Keratinocyte (primary cell): ENCODE measurements at regions not wholly inside any gene's neighbourhood (a gene's known extent, or its start where the extent isn't known, plus 50 kb on each side); places are given as distances from the start of the nearest gene placed in this dataset.

Experiments
- EZH2 ChIP-seq: IDR thresholded peaks from one replicate; pipeline ENCODE4 v1.6.1; 2012; ENCODE audit warnings: inconsistent platforms, mild to moderate bottlenecking, low read length, moderate library complexity
- TF ChIP-seq, protein P1 (sequence below), 3 experiments: IDR thresholded peaks in 1 of 3; conservative IDR thresholded peaks in 1 of 3; optimal IDR thresholded peaks in 1 of 3; 2 replicates in 2 of 3; 3 replicates in 1 of 3; pipeline versions ENCODE3 to v1.5.1; 2011; ENCODE audit warnings: low read length in 3 of 3, mild to moderate bottlenecking in 3 of 3, moderate library complexity in 2 of 3, control low read depth in 1 of 3, inconsistent platforms in 1 of 3; ENCODE audit not compliant: insufficient read depth in 2 of 3; ENCODE audit errors: extremely low read depth in 1 of 3

DNA sequence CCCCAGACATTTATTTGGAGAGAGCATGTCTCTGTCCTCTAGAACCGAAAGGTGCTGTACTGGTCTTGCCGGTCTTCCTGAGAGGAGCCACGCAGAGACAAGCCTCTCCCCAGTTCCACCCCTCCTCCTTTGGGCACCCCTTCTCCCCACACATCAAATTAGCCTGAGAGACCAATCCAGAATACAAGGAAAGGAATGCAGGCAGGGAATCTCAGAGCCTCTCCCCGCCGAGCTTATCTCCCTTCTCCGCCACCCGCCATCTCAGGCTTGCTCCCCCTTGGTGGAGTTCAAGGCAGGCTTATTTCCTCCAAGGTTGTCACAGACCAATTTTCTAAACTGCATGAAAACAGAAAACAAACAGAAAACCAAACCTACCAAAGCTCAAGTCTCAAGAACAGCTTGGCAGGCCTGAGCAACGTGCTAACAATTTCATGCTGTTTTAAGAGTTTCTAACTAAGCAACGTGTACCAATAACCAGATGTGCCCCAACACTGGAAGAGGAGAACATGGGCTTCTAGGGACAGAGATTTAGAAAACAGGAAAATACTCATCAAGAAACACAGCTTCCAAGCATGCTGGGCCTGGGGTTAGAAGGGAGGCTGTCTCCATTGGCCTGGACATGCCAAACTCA lies 124.5 kb upstream of the PKDCC start:
- TF ChIP-seq, protein P1, sequence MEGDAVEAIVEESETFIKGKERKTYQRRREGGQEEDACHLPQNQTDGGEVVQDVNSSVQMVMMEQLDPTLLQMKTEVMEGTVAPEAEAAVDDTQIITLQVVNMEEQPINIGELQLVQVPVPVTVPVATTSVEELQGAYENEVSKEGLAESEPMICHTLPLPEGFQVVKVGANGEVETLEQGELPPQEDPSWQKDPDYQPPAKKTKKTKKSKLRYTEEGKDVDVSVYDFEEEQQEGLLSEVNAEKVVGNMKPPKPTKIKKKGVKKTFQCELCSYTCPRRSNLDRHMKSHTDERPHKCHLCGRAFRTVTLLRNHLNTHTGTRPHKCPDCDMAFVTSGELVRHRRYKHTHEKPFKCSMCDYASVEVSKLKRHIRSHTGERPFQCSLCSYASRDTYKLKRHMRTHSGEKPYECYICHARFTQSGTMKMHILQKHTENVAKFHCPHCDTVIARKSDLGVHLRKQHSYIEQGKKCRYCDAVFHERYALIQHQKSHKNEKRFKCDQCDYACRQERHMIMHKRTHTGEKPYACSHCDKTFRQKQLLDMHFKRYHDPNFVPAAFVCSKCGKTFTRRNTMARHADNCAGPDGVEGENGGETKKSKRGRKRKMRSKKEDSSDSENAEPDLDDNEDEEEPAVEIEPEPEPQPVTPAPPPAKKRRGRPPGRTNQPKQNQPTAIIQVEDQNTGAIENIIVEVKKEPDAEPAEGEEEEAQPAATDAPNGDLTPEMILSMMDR (optimal IDR thresholded peaks at IDR 0.05 in 1 of 3, IDR thresholded peaks at IDR 0.05 in 1 of 3, conservative IDR thresholded peaks at IDR 0.05 in 1 of 3; ENCODE audit: extremely low read depth in 1 of 3, insufficient read depth in 2 of 3, low read length in 3 of 3), result no peak
- no peak for TF ChIP-seq EZH2
